GM12875 (cell line): ENCODE measurements at regions not wholly inside any gene's neighbourhood (a gene's known extent, or its start where the extent isn't known, plus 50 kb on each side); places are given as distances from the start of the nearest gene placed in this dataset.

Source experiments
- H3K4me3 ChIP-seq: one replicate; pipeline ENCODE4 v1.5.1; 2011; ENCODE audit warnings: low read depth, low read length, control low read depth
- TF ChIP-seq, protein P1 (sequence below): IDR thresholded peaks from 2 replicates; pipeline ENCODE4 v1.5.1; 2011; ENCODE audit warnings: low read depth, mild to moderate bottlenecking, control low read depth, inconsistent platforms, low read length, moderate library complexity, borderline replicate concordance; ENCODE audit not compliant: insufficient read depth

DNA sequence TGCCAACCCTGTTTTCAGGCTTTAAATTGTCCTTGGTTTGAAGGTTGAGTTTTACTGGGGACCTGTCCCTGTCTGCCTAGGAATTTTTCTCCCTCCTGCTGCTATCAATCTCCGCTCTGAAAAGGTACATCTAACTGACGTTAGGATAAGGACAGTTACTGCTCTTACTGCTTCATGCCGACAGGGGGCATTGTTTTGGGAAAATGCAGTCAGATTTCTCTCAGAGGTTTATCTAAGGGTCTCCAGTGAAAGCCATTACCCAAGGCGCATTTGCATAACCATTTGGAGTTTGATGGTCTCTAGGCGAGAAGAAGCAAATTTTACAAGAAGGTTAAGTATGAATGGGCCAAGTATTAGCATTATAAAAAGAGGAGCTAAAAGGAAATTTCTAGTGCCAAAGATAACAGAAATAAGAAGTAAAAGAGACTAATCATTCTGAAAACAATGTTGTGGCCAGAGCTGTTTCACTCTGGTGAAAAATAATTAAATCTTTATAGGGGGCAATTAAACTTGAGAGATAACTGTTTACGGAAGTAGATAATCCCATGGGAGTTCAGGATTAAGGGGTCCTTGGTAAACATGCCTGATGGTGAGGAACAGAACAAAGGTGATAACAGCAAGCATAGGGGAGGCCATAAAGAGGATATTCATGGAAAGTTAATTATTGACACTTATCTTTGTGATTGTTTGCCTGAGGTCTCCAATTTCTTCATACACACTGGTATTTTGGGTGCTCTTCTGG is 605.0 kb downstream of the MTRR start:
- TF ChIP-seq, protein P1, sequence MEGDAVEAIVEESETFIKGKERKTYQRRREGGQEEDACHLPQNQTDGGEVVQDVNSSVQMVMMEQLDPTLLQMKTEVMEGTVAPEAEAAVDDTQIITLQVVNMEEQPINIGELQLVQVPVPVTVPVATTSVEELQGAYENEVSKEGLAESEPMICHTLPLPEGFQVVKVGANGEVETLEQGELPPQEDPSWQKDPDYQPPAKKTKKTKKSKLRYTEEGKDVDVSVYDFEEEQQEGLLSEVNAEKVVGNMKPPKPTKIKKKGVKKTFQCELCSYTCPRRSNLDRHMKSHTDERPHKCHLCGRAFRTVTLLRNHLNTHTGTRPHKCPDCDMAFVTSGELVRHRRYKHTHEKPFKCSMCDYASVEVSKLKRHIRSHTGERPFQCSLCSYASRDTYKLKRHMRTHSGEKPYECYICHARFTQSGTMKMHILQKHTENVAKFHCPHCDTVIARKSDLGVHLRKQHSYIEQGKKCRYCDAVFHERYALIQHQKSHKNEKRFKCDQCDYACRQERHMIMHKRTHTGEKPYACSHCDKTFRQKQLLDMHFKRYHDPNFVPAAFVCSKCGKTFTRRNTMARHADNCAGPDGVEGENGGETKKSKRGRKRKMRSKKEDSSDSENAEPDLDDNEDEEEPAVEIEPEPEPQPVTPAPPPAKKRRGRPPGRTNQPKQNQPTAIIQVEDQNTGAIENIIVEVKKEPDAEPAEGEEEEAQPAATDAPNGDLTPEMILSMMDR = no peak
- no peak overlapping the region for H3K4me3 ChIP-seq

DNA sequence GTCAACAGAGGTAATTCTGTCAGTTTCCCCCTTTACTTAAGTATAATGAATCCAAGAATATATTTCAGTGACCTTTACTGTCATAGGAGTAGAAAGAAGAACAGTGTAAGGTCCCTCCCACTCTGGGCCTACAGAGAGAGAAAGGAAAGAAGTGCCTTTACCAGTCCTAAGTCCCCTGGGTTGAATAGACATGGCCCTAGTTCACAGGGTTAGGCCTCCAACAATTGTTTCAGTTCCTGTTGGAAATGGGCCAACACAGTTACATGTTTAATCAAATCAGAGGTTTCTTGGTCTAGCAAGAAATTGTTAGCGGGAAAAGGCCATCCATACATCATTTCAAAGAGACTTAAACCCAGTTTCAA is 605.6 kb downstream of the MTRR start:
- TF ChIP-seq, protein P1 = no peak
- H3K4me3 ChIP-seq = no peak overlapping the region

DNA sequence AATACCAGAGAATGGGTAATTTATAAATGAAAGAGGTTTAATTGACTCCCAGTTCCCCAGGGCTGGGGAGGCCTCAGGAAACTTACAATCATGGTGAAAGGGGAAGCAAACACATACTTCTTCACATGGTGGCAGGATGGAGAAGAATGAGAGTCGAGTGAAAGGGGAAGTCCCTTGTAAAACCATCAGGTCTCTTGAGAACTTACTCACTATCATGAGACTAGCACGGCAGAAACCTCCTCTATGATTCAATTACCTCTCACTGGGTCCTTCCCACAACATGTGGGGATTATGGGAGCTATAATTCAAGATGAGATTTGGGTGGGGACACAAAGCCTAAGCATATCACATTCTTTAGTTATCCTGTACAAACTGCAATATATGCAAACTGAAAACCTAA is 609.4 kb downstream of the MTRR start:
- TF ChIP-seq, protein P1 = no peak
- H3K4me3 ChIP-seq = no peak overlapping the region

DNA sequence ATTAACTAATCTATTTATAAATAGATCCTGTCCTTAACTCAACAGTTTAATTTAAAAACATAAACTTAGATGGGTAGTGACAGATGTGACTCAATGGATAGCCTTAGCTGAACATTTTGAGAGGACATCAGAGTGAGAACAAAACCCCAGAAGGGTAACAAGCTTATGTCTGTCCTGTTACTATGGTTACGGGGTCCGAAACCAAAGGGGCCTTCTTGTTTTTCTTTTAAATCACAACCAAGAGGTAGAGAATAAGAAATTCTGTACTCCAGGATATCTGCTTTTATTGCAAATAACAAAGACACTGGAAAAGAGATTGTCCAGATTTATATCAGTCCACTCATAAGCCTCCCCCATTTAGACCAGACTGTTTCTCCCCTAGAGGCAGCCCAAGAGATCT is 612.1 kb downstream of the MTRR start:
- TF ChIP-seq, protein P1 = no peak
- no peak overlapping the region for H3K4me3 ChIP-seq

DNA sequence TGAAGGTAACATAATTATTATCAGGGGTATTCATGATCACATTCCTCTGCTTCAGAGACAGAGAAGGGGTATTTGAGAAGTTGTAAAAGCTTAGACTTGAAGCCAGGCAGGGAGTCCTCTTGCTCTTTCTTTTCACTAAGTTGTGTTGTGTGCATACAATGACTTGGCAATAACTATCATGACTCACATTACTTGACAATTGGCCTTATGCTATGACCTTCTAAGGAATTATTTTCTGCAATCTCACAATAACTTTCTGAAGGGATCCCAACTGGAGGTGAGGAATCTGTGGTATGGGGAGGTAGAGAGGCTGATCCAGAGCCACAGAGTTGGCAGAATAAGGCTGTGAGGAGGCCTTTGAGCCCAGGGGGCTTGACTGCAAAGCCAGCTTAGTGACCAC is 622.3 kb downstream of the MTRR start:
- no peak overlapping the region for H3K4me3 ChIP-seq
- TF ChIP-seq, protein P1 = no peak

DNA sequence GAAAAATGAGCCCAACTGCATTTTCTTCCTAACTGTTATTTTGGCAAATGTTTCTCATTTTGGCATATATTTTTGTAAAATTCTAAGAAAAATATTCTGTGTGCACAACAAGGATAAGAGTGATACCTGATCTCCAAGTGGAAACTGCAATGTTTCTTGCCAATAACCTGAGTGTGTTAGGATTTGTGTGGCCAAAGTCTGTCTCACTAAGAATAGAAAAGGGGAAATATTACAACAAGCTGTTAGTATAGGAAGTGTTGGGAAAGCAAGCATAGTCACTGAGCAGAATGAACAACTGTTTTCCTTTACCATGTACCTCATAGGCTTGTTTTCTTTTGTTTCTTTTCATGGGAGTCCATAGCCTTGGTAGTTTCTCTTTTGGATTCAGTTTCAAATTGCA is 624.2 kb downstream of the MTRR start:
- no peak overlapping the region for H3K4me3 ChIP-seq
- TF ChIP-seq, protein P1 = no peak

- no peak overlapping the region for H3K4me3 ChIP-seq
- TF ChIP-seq, protein P1 = no peak
Measured at GRCh38 chr5:8500426-8500825, 631.5 kb downstream of the MTRR start.
